Limb (tissue), 2 donors: ENCODE measurements at regions not wholly inside any gene's neighbourhood (a gene's known extent, or its start where the extent isn't known, plus 50 kb on each side); places are given as distances from the start of the nearest gene placed in this dataset.

ENCODE experiments used
- DNase-seq, 2 donors: peaks; one replicate each; pipeline ENCODE4 v3.0.0-alpha.2; 2016; ENCODE audit errors: extremely low spot score in 2 of 2

- no peak for DNase-seq
Measured at GRCh38 chr4:156247470-156247869, 293.8 kb upstream of the CTSO start.

GRCh38 chr4:156243015-156243414, 289.3 kb upstream of the CTSO start:
- DNase-seq: no peak

GRCh38 chr4:156242390-156242789, 288.7 kb upstream of the CTSO start:
- no peak for DNase-seq

GRCh38 chr4:156241896-156242295, 288.2 kb upstream of the CTSO start:
- no peak for DNase-seq

GRCh38 chr4:156238171-156238570, 284.5 kb upstream of the CTSO start:
- DNase-seq: no peak

- DNase-seq: no peak
Measured at GRCh38 chr4:156237231-156237630, 283.6 kb upstream of the CTSO start.

GRCh38 chr4:156230176-156230575, 276.5 kb upstream of the CTSO start:
- DNase-seq: no peak

- DNase-seq: no peak
Measured at GRCh38 chr4:156228676-156229075, 275.0 kb upstream of the CTSO start.

- DNase-seq: no peak
Measured at GRCh38 chr4:156227321-156227720, 273.7 kb upstream of the CTSO start.

- DNase-seq: no peak
Measured at GRCh38 chr4:156223985-156224384, 270.3 kb upstream of the CTSO start.

- DNase-seq: no peak
Measured at GRCh38 chr4:156217236-156217635, 263.6 kb upstream of the CTSO start.

GRCh38 chr4:156201050-156201449, 247.4 kb upstream of the CTSO start:
- DNase-seq: no peak

GRCh38 chr4:156198511-156198910, 244.8 kb upstream of the CTSO start:
- DNase-seq: no peak

- DNase-seq: no peak
Measured at GRCh38 chr4:156197216-156197615, 243.6 kb upstream of the CTSO start.

GRCh38 chr4:156196722-156197121, 243.1 kb upstream of the CTSO start:
- DNase-seq: no peak

GRCh38 chr4:156195914-156196313, 242.2 kb upstream of the CTSO start:
- DNase-seq: no peak

- DNase-seq: no peak
Measured at GRCh38 chr4:156194896-156195295, 241.2 kb upstream of the CTSO start.

GRCh38 chr4:156193800-156194199, 240.1 kb upstream of the CTSO start:
- peak; percentile 61 to 63 for DNase-seq

- no peak for DNase-seq
Measured at GRCh38 chr4:156193106-156193505, 239.4 kb upstream of the CTSO start.

GRCh38 chr4:156192033-156192432, 238.4 kb upstream of the CTSO start:
- no peak for DNase-seq

GRCh38 chr4:156191044-156191781, 237.5 kb upstream of the CTSO start:
- DNase-seq: peak in 1 of 2 donors; percentile 16

GRCh38 chr4:156190615-156191014, 236.9 kb upstream of the CTSO start:
- peak in 1 of 2 donors; percentile 33 for DNase-seq

GRCh38 chr4:156188596-156188995, 234.9 kb upstream of the CTSO start:
- DNase-seq: no peak

GRCh38 chr4:156186111-156186510, 232.4 kb upstream of the CTSO start:
- no peak for DNase-seq
